ENCODE measurements at regions not wholly inside any gene's neighbourhood (a gene's known extent, or its start where the extent isn't known, plus 50 kb on each side); places are given as distances from the start of the nearest gene placed in this dataset.

GRCh38 chr7:24498439-24498838 is 74.8 kb upstream of the PALS2 start:
- POLR2A ChIA-PET: no interaction called here
- Mint-ChIP-seq H3K36me3 (no peaks in the 10 kb centered on the region), H3K4me1 (ENCODE audit: low read depth) (no peaks in the 10 kb centered on the region)

GRCh38 chr7:24499871-24500270 is 73.4 kb upstream of the PALS2 start:
- CTCF ChIA-PET: no interaction called here

More at GRCh38 chr7:24498439-24498838, 74.8 kb upstream of the PALS2 start:
- H3K27ac Mint-ChIP-seq: no peak overlapping the region
- no peaks in the 10 kb centered on the region for H3K9me3 Mint-ChIP-seq
- H3K4me3 Mint-ChIP-seq: no peak overlapping the region
- DNase-seq: no peak
- peaks cover 9% of the 10 kb centered on the region for H3K27me3 Mint-ChIP-seq
- CTCF ChIA-PET: no interaction called here
- intact Hi-C loops (cut with micrococcal nuclease): no loop called here

GRCh38 chr7:24500599-24500998 is 72.7 kb upstream of the PALS2 start:
- Mint-ChIP-seq H3K27me3 (peaks cover 8% of the 10 kb centered on the region), H3K27ac (no peak overlapping the region), H3K4me1 (ENCODE audit: low read depth) (no peaks in the 10 kb centered on the region), H3K36me3 (no peaks in the 10 kb centered on the region), H3K4me3 (no peak overlapping the region), H3K9me3 (no peaks in the 10 kb centered on the region)
- CTCF ChIA-PET: no interaction called here
- POLR2A ChIA-PET: no interaction called here
- no peak for DNase-seq
- intact Hi-C loops (cut with micrococcal nuclease): no loop called here

More at GRCh38 chr7:24499871-24500270, 73.4 kb upstream of the PALS2 start:
- no peak for DNase-seq
- H3K4me1 Mint-ChIP-seq (ENCODE audit: low read depth): no peaks in the 10 kb centered on the region
- H3K9me3 Mint-ChIP-seq: no peaks in the 10 kb centered on the region
- POLR2A ChIA-PET: no interaction called here
- peaks cover 9% of the 10 kb centered on the region for H3K27me3 Mint-ChIP-seq
- H3K36me3 Mint-ChIP-seq: no peaks in the 10 kb centered on the region
- H3K4me3 Mint-ChIP-seq: no peak overlapping the region
- intact Hi-C loops (cut with micrococcal nuclease): no loop called here
- H3K27ac Mint-ChIP-seq: no peak overlapping the region

GRCh38 chr7:24501009-24501408 is 72.2 kb upstream of the PALS2 start:
- H3K4me1 Mint-ChIP-seq (ENCODE audit: low read depth): no peaks in the 10 kb centered on the region
- DNase-seq: no peak
- no peaks in the 10 kb centered on the region for H3K36me3 Mint-ChIP-seq
- H3K27ac Mint-ChIP-seq: no peak overlapping the region
- no peak overlapping the region for H3K4me3 Mint-ChIP-seq
- ChIA-PET CTCF (no interaction called here), POLR2A (no interaction called here)
- H3K9me3 Mint-ChIP-seq: no peaks in the 10 kb centered on the region
- peaks cover 6% of the 10 kb centered on the region for H3K27me3 Mint-ChIP-seq
- intact Hi-C loops (cut with micrococcal nuclease): no loop called here

- CTCF ChIA-PET: no interaction called here
- peaks cover 6% of the 10 kb centered on the region for H3K27me3 Mint-ChIP-seq
Measured at GRCh38 chr7:24501443-24502134, 71.7 kb upstream of the PALS2 start.

GRCh38 chr7:24502135-24502488 is 71.1 kb upstream of the PALS2 start:
- no peak overlapping the region for H3K4me3 Mint-ChIP-seq
- H3K4me1 Mint-ChIP-seq (ENCODE audit: low read depth): no peaks in the 10 kb centered on the region
- CTCF ChIA-PET: no interaction called here
- H3K27me3 Mint-ChIP-seq: peaks cover 6% of the 10 kb centered on the region
- POLR2A ChIA-PET: no interaction called here
- H3K27ac Mint-ChIP-seq: no peak overlapping the region
- no peak for DNase-seq
- H3K36me3 Mint-ChIP-seq: no peaks in the 10 kb centered on the region
- intact Hi-C loops (cut with micrococcal nuclease): no loop called here
- H3K9me3 Mint-ChIP-seq: no peaks in the 10 kb centered on the region

More at GRCh38 chr7:24501443-24502134, 71.7 kb upstream of the PALS2 start:
- POLR2A ChIA-PET: no interaction called here
- H3K4me3 Mint-ChIP-seq: no peak overlapping the region
- H3K27ac Mint-ChIP-seq: no peak overlapping the region
- no peaks in the 10 kb centered on the region for H3K4me1 Mint-ChIP-seq (ENCODE audit: low read depth)
- no peaks in the 10 kb centered on the region for H3K36me3 Mint-ChIP-seq
- no peak for DNase-seq
- intact Hi-C loops (cut with micrococcal nuclease): no loop called here
- H3K9me3 Mint-ChIP-seq: no peaks in the 10 kb centered on the region

- ChIA-PET POLR2A (no interaction called here), CTCF (no interaction called here)
- intact Hi-C loops (cut with micrococcal nuclease): no loop called here
- Mint-ChIP-seq H3K27ac (no peak overlapping the region), H3K4me1 (ENCODE audit: low read depth) (no peaks in the 10 kb centered on the region), H3K4me3 (no peak overlapping the region), H3K9me3 (no peaks in the 10 kb centered on the region), H3K36me3 (no peaks in the 10 kb centered on the region), H3K27me3 (peaks cover 6% of the 10 kb centered on the region)
- no peak for DNase-seq
Measured at GRCh38 chr7:24503506-24503905, 69.7 kb upstream of the PALS2 start.

- H3K27me3 Mint-ChIP-seq: peaks cover 6% of the 10 kb centered on the region
- no peaks in the 10 kb centered on the region for H3K4me1 Mint-ChIP-seq (ENCODE audit: low read depth)
- no peaks in the 10 kb centered on the region for H3K9me3 Mint-ChIP-seq
- intact Hi-C loops (cut with micrococcal nuclease): no loop called here
- H3K36me3 Mint-ChIP-seq: no peaks in the 10 kb centered on the region
- ChIA-PET CTCF (no interaction called here), POLR2A (interaction anchor here (0.6 kb wide), 1 partner anchor 63 kb away, joined by 6 read pairs; no protein-coding TSS in a partner anchor)
- H3K27ac Mint-ChIP-seq: no peak overlapping the region
- DNase-seq: no peak
- H3K4me3 Mint-ChIP-seq: no peak overlapping the region
Measured at GRCh38 chr7:24504040-24504439, 69.2 kb upstream of the PALS2 start.

- Mint-ChIP-seq H3K4me1 (ENCODE audit: low read depth) (no peaks in the 10 kb centered on the region), H3K9me3 (no peaks in the 10 kb centered on the region), H3K36me3 (no peaks in the 10 kb centered on the region), H3K27ac (no peak overlapping the region), H3K4me3 (no peak overlapping the region), H3K27me3 (peaks cover 4% of the 10 kb centered on the region)
- ChIA-PET POLR2A (no interaction called here), CTCF (no interaction called here)
- intact Hi-C loops (cut with micrococcal nuclease): no loop called here
- DNase-seq: no peak
Measured at GRCh38 chr7:24504836-24505235, 68.4 kb upstream of the PALS2 start.

- intact Hi-C loops (cut with micrococcal nuclease): no loop called here
- no peaks in the 10 kb centered on the region for H3K4me1 Mint-ChIP-seq (ENCODE audit: low read depth)
- DNase-seq: no peak
- ChIA-PET POLR2A (no interaction called here), CTCF (no interaction called here)
- no peak overlapping the region for H3K27ac Mint-ChIP-seq
- H3K9me3 Mint-ChIP-seq: no peaks in the 10 kb centered on the region
- peaks cover 2% of the 10 kb centered on the region for H3K27me3 Mint-ChIP-seq
- no peaks in the 10 kb centered on the region for H3K36me3 Mint-ChIP-seq
- no peak overlapping the region for H3K4me3 Mint-ChIP-seq
Measured at GRCh38 chr7:24505968-24506367, 67.3 kb upstream of the PALS2 start.

- CTCF ChIA-PET: no interaction called here
- Mint-ChIP-seq H3K27me3 (no peaks in the 10 kb centered on the region), H3K4me1 (ENCODE audit: low read depth) (no peaks in the 10 kb centered on the region), H3K4me3 (no peak overlapping the region), H3K9me3 (no peaks in the 10 kb centered on the region), H3K36me3 (no peaks in the 10 kb centered on the region), H3K27ac (no peak overlapping the region)
- POLR2A ChIA-PET: no interaction called here
- no peak for DNase-seq
- intact Hi-C loops (cut with micrococcal nuclease): no loop called here
Measured at GRCh38 chr7:24508316-24508715, 64.9 kb upstream of the PALS2 start.

GRCh38 chr7:24510759-24511158 is 62.5 kb upstream of the PALS2 start:
- DNase-seq: no peak
- no peaks in the 10 kb centered on the region for H3K4me1 Mint-ChIP-seq (ENCODE audit: low read depth)
- intact Hi-C loops (cut with micrococcal nuclease): no loop called here
- no peaks in the 10 kb centered on the region for H3K36me3 Mint-ChIP-seq
- POLR2A ChIA-PET: no interaction called here
- no peaks in the 10 kb centered on the region for H3K9me3 Mint-ChIP-seq
- H3K27ac Mint-ChIP-seq: no peak overlapping the region
- no peaks in the 10 kb centered on the region for H3K27me3 Mint-ChIP-seq
- H3K4me3 Mint-ChIP-seq: no peak overlapping the region
- CTCF ChIA-PET: interaction anchor here (0.6 kb wide), 1 partner anchor 31 kb away, joined by 3 read pairs; no protein-coding TSS in a partner anchor

GRCh38 chr7:24517166-24517565 is 56.1 kb upstream of the PALS2 start:
- ChIA-PET CTCF (no interaction called here), POLR2A (no interaction called here)
- H3K27ac Mint-ChIP-seq: no peak overlapping the region
- intact Hi-C loops (cut with micrococcal nuclease): no loop called here
- peaks cover 21% of the 10 kb centered on the region for H3K27me3 Mint-ChIP-seq
- H3K36me3 Mint-ChIP-seq: no peaks in the 10 kb centered on the region
- no peaks in the 10 kb centered on the region for H3K4me1 Mint-ChIP-seq (ENCODE audit: low read depth)
- DNase-seq: no peak
- H3K4me3 Mint-ChIP-seq: no peak overlapping the region
- H3K9me3 Mint-ChIP-seq: no peaks in the 10 kb centered on the region

Data from activated CD4-positive, alpha-beta memory T cell treated with anti-CD3 and anti-CD28 coated beads for 36 hours (primary cell).